Lower leg skin (tissue), 3 donors: ENCODE measurements at regions not wholly inside any gene's neighbourhood (a gene's known extent, or its start where the extent isn't known, plus 50 kb on each side); places are given as distances from the start of the nearest gene placed in this dataset.

Source experiments
- CTCF ChIP-seq, 3 donors: fragments of 450-650 bp; IDR thresholded peaks; one replicate each; pipeline ENCODE4 v1.5.1; 2016; ENCODE audit warnings: antibody characterized with exemption in 3 of 3, mild to moderate bottlenecking in 3 of 3, moderate library complexity in 2 of 3
- POLR2A ChIP-seq, 2 donors: fragments of 450-650 bp; IDR thresholded peaks; one replicate each; pipeline ENCODE4 v1.6.1; 2016 to 2017; ENCODE audit warnings: antibody characterized with exemption in 2 of 2, mild to moderate bottlenecking in 1 of 2, moderate library complexity in 1 of 2

DNA sequence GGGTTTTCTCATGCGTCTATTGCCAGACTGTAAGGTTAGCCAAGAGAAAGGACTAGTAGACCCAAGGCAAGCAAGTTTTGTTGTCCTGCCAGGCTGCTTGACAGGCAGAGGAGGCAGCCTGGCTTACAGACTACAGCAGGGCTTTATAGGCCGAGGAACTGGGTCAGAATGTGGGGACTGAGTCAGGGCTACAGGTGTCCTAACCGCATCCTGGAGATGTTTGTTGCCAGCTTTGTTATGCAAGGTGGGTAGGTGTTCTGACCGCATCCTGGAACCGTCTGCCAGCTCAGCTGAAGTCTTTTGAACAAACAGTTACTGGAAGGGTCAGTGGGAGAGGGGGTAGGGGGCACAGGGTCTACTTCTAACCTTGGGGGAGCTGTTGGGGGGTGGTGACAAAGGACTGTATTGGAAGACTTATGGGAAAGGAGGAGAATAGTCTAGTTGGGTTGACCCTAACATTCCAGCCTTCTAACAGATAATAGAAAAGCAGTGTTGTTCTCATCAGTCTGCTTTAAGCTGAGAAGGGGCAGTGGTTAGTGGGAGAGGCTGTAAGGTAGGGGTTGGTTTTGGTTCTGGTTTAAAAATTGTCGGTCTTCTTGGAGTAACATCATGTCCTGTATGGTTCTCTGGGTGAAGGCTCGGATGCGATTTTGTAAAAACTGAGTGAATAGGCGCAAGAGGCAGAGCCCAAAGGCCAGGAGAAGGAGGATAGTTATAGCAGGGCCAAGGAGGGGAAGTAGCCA is 913.8 kb upstream of the SLITRK5 start:
- TF ChIP-seq CTCF (IDR thresholded peaks at IDR 0.05) (no peak), POLR2A (IDR thresholded peaks at IDR 0.05) (no peak)
